ENCODE measurements at regions not wholly inside any gene's neighbourhood (a gene's known extent, or its start where the extent isn't known, plus 50 kb on each side); places are given as distances from the start of the nearest gene placed in this dataset.

GRCh38 chr4:72218953-72219352, 187.2 kb downstream of the NPFFR2 start:
- Histone ChIP-seq H3K27ac (ENCODE audit: low read depth in 1 of 2, low read length in 1 of 2) (no peak overlapping the region), H3K9me3 (ENCODE audit: control insufficient read depth in 4 of 4, insufficient read depth in 3 of 4, low read length in 3 of 4) (peaks cover 0 to 10% (median 0%) of the 10 kb centered on the region in 4 donors), H3K36me3 (ENCODE audit: control insufficient read depth in 4 of 4, insufficient read depth in 4 of 4, low read length in 4 of 4) (no peaks in the 10 kb centered on the region), H3K9ac (ENCODE audit: insufficient read depth in 1 of 2, low read length in 2 of 2) (no peak overlapping the region), H3K4me1 (ENCODE audit: control insufficient read depth in 5 of 5, insufficient read depth in 5 of 5, low read length in 5 of 5) (peaks cover 0 to 1% (median 0%) of the 10 kb centered on the region in 5 donors), H3K27me3 (ENCODE audit: control insufficient read depth in 3 of 3, insufficient read depth in 3 of 3, low read length in 2 of 3) (no peaks in the 10 kb centered on the region), H3K4me3 (no peak overlapping the region)
- DNase-seq (peak in 2 of 3 donors; percentile 5 to 39), ATAC-seq (ENCODE audit: insufficient read depth, low FRiP score) (no peak)
- TF ChIP-seq CTCF (IDR thresholded peaks at IDR 0.05; ENCODE audit: control extremely low read depth, extremely low read depth): no peak
